ENCODE measurements at regions not wholly inside any gene's neighbourhood (a gene's known extent, or its start where the extent isn't known, plus 50 kb on each side); places are given as distances from the start of the nearest gene placed in this dataset.

GRCh38 chr4:177938226-177938625, 496.0 kb upstream of the AGA start:
- no peak overlapping the region for H2AFZ ChIP-seq (ENCODE audit: low read depth, low read length)
- H3K79me2 ChIP-seq (ENCODE audit: insufficient read depth, low read length), result no peaks in the 10 kb centered on the region
- H3K27ac ChIP-seq (ENCODE audit: low read depth, low read length), result no peak overlapping the region
- Mint-ChIP-seq H3K9me3 (ENCODE audit: unreplicated experiment) (no peaks in the 10 kb centered on the region), H3K27me3 (ENCODE audit: low read depth, unreplicated experiment) (no peaks in the 10 kb centered on the region), H3K4me3 (ENCODE audit: unreplicated experiment) (no peak overlapping the region), H3K36me3 (ENCODE audit: low read depth, unreplicated experiment) (no peaks in the 10 kb centered on the region), H3K4me1 (ENCODE audit: low read depth, unreplicated experiment) (no peaks in the 10 kb centered on the region), H3K27ac (ENCODE audit: unreplicated experiment) (no peak overlapping the region)
- no peaks in the 10 kb centered on the region for H3K4me1 ChIP-seq (ENCODE audit: insufficient read depth, low read length)
- H3K36me3 ChIP-seq (ENCODE audit: insufficient read depth, low read length), result no peaks in the 10 kb centered on the region
- no peak for TF ChIP-seq EZH2 (IDR thresholded peaks at IDR 0.05; ENCODE audit: insufficient read depth, low read length)
- no peak for TF ChIP-seq CTCF (IDR thresholded peaks at IDR 0.05; ENCODE audit: insufficient read depth, low read depth, low read length)
- DNase-seq (ENCODE audit: low read depth) (no peak), FAIRE-seq (no peak)
- no peak overlapping the region for H3K9ac ChIP-seq (ENCODE audit: low read length)
- no peaks in the 10 kb centered on the region for H4K20me1 ChIP-seq (ENCODE audit: insufficient read depth, low read length)
- no peak overlapping the region for H3K4me2 ChIP-seq (ENCODE audit: low read length)
- H3K9me3 ChIP-seq (ENCODE audit: insufficient read depth, low read depth, low read length), result peaks cover 4% of the 10 kb centered on the region
- no peak overlapping the region for H3K4me3 ChIP-seq (ENCODE audit: insufficient read depth, low read depth, low read length)
- no peaks in the 10 kb centered on the region for H3K27me3 ChIP-seq (ENCODE audit: insufficient read depth, low read length)

GRCh38 chr4:177945268-177945667, 503.0 kb upstream of the AGA start:
- Histone ChIP-seq H3K9me3 (ENCODE audit: insufficient read depth, low read depth, low read length) (no peaks in the 10 kb centered on the region), H4K20me1 (ENCODE audit: insufficient read depth, low read length) (no peaks in the 10 kb centered on the region), H3K4me3 (ENCODE audit: insufficient read depth, low read depth, low read length) (no peak overlapping the region), H3K27ac (ENCODE audit: low read depth, low read length) (no peak overlapping the region), H3K9ac (ENCODE audit: low read length) (no peak overlapping the region), H2AFZ (ENCODE audit: low read depth, low read length) (no peak overlapping the region), H3K27me3 (ENCODE audit: insufficient read depth, low read length) (no peaks in the 10 kb centered on the region), H3K4me1 (ENCODE audit: insufficient read depth, low read length) (no peaks in the 10 kb centered on the region), H3K36me3 (ENCODE audit: insufficient read depth, low read length) (no peaks in the 10 kb centered on the region), H3K79me2 (ENCODE audit: insufficient read depth, low read length) (no peaks in the 10 kb centered on the region), H3K4me2 (ENCODE audit: low read length) (no peak overlapping the region)
- H3K27me3 Mint-ChIP-seq (ENCODE audit: low read depth, unreplicated experiment), result no peaks in the 10 kb centered on the region
- H3K9me3 Mint-ChIP-seq (ENCODE audit: unreplicated experiment), result no peaks in the 10 kb centered on the region
- no peaks in the 10 kb centered on the region for H3K4me1 Mint-ChIP-seq (ENCODE audit: low read depth, unreplicated experiment)
- TF ChIP-seq CTCF (IDR thresholded peaks at IDR 0.05; ENCODE audit: insufficient read depth, low read depth, low read length) (no peak), EZH2 (IDR thresholded peaks at IDR 0.05; ENCODE audit: insufficient read depth, low read length) (no peak)
- H3K27ac Mint-ChIP-seq (ENCODE audit: unreplicated experiment), result no peak overlapping the region
- no peak for DNase-seq (ENCODE audit: low read depth)
- H3K36me3 Mint-ChIP-seq (ENCODE audit: low read depth, unreplicated experiment), result no peaks in the 10 kb centered on the region
- no peak overlapping the region for H3K4me3 Mint-ChIP-seq (ENCODE audit: unreplicated experiment)
- FAIRE-seq, result no peak

- Mint-ChIP-seq H3K27me3 (ENCODE audit: low read depth, unreplicated experiment) (no peaks in the 10 kb centered on the region), H3K9me3 (ENCODE audit: unreplicated experiment) (no peaks in the 10 kb centered on the region), H3K4me3 (ENCODE audit: unreplicated experiment) (no peak overlapping the region), H3K4me1 (ENCODE audit: low read depth, unreplicated experiment) (no peaks in the 10 kb centered on the region), H3K36me3 (ENCODE audit: low read depth, unreplicated experiment) (no peaks in the 10 kb centered on the region), H3K27ac (ENCODE audit: unreplicated experiment) (no peak overlapping the region)
- H3K4me3 ChIP-seq (ENCODE audit: insufficient read depth, low read depth, low read length), result no peak overlapping the region
- TF ChIP-seq CTCF (IDR thresholded peaks at IDR 0.05; ENCODE audit: insufficient read depth, low read depth, low read length) (no peak), EZH2 (IDR thresholded peaks at IDR 0.05; ENCODE audit: insufficient read depth, low read length) (no peak)
- H3K27me3 ChIP-seq (ENCODE audit: insufficient read depth, low read length), result no peaks in the 10 kb centered on the region
- FAIRE-seq (no peak), DNase-seq (ENCODE audit: low read depth) (no peak)
- H3K79me2 ChIP-seq (ENCODE audit: insufficient read depth, low read length), result no peaks in the 10 kb centered on the region
- no peaks in the 10 kb centered on the region for H4K20me1 ChIP-seq (ENCODE audit: insufficient read depth, low read length)
- H3K4me2 ChIP-seq (ENCODE audit: low read length), result no peak overlapping the region
- H3K4me1 ChIP-seq (ENCODE audit: insufficient read depth, low read length), result no peaks in the 10 kb centered on the region
- H3K9ac ChIP-seq (ENCODE audit: low read length), result no peak overlapping the region
- H3K9me3 ChIP-seq (ENCODE audit: insufficient read depth, low read depth, low read length), result no peaks in the 10 kb centered on the region
- no peak overlapping the region for H2AFZ ChIP-seq (ENCODE audit: low read depth, low read length)
- H3K27ac ChIP-seq (ENCODE audit: low read depth, low read length), result no peak overlapping the region
- H3K36me3 ChIP-seq (ENCODE audit: insufficient read depth, low read length), result no peaks in the 10 kb centered on the region
These were observed 505.4 kb upstream of the AGA start for GRCh38 chr4:177947607-177948006.
